SK-N-SH treated with all-trans-retinoic acid at 6 μM for 48 hours (cell line): ENCODE measurements at regions not wholly inside any gene's neighbourhood (a gene's known extent, or its start where the extent isn't known, plus 50 kb on each side); places are given as distances from the start of the nearest gene placed in this dataset.

Source experiments
- ATAC-seq: fragments of 200-7000 bp; cut with Tn5 transposase; 3 replicates; pipeline ENCODE4 v1.9.1; 2020; ENCODE audit warnings: mild to moderate bottlenecking, moderate library complexity
- ARNTL ChIP-seq: fragments of 450-650 bp; formaldehyde crosslinking; IDR thresholded peaks from 2 replicates; pipeline ENCODE4 v1.5.0; 2020; ENCODE audit warnings: low read depth, mild to moderate bottlenecking, moderate library complexity, borderline replicate concordance
- BACH2 ChIP-seq: fragments of 250-450 bp; sonication (Bioruptor Pico); IDR thresholded peaks from 2 replicates; pipeline ENCODE4 v1.9.0; 2021; ENCODE audit warnings: mild to moderate bottlenecking, borderline replicate concordance
- CSDC2 ChIP-seq: fragments of 250-450 bp; sonication (Bioruptor Pico); IDR thresholded peaks from 2 replicates; pipeline ENCODE4 v1.5.0; 2020; ENCODE audit warnings: mild to moderate bottlenecking, moderate library complexity
- CSRNP3 ChIP-seq: fragments of 250-450 bp; sonication (Bioruptor Pico); IDR thresholded peaks from 2 replicates; pipeline ENCODE4 v1.5.1; 2021; ENCODE audit warnings: mild to moderate bottlenecking, moderate library complexity
- GLIS3 ChIP-seq: fragments of 250-450 bp; sonication (Bioruptor Pico); IDR thresholded peaks from 2 replicates; pipeline ENCODE4 v1.5.0; 2020; ENCODE audit warnings: mild to moderate bottlenecking, moderate library complexity
- ISL1 ChIP-seq: fragments of 250-450 bp; sonication (Bioruptor Pico); IDR thresholded peaks from 2 replicates; pipeline ENCODE4 v2.1.2; 2022; ENCODE audit warnings: mild to moderate bottlenecking, moderate library complexity
- OSR1 ChIP-seq: fragments of 250-450 bp; sonication (Bioruptor Pico); IDR thresholded peaks from 2 replicates; pipeline ENCODE4 v1.8.0; 2022; ENCODE audit warnings: moderate library complexity, mild to moderate bottlenecking, inconsistent platforms
- PPARA ChIP-seq: fragments of 250-450 bp; sonication (Bioruptor Pico); IDR thresholded peaks from 2 replicates; pipeline ENCODE4 v1.5.0; 2020; ENCODE audit warnings: mild to moderate bottlenecking, borderline replicate concordance
- RARB ChIP-seq: fragments of 250-450 bp; sonication (Bioruptor Pico); IDR thresholded peaks from 2 replicates; pipeline ENCODE4 v1.8.0; 2021; ENCODE audit warnings: mild to moderate bottlenecking, moderate library complexity
- TCF4 ChIP-seq: fragments of 250-450 bp; sonication (Bioruptor Pico); IDR thresholded peaks from 2 replicates; pipeline ENCODE4 v1.8.0; 2021; ENCODE audit warnings: mild to moderate bottlenecking, moderate library complexity, borderline replicate concordance
- TOX ChIP-seq: fragments of 250-450 bp; sonication (Bioruptor Pico); IDR thresholded peaks from 2 replicates; pipeline ENCODE4 v1.8.0; 2021; ENCODE audit warnings: mild to moderate bottlenecking, moderate library complexity, borderline replicate concordance
- ZNF565 ChIP-seq: fragments of 450-650 bp; formaldehyde crosslinking; conservative IDR thresholded peaks from 2 replicates; pipeline ENCODE4 v1.5.0; 2020; ENCODE audit warnings: low read depth, mild to moderate bottlenecking, moderate library complexity
- ZNF70 ChIP-seq: fragments of 450-650 bp; formaldehyde crosslinking; IDR thresholded peaks from 2 replicates; pipeline ENCODE4 v1.5.0; 2020; ENCODE audit warnings: mild to moderate bottlenecking, moderate library complexity
- TF ChIP-seq, protein P1 (sequence below): fragments of 250-450 bp; sonication (Bioruptor Pico); IDR thresholded peaks from 2 replicates; pipeline ENCODE4 v1.8.0; 2020; ENCODE audit warnings: mild to moderate bottlenecking, moderate library complexity, borderline replicate concordance
- TF ChIP-seq, protein P2 (sequence below): fragments of 250-450 bp; sonication (Bioruptor Pico); IDR thresholded peaks from 2 replicates; pipeline ENCODE4 v1.5.1; 2020; ENCODE audit warnings: low read depth, mild to moderate bottlenecking, moderate library complexity
- TF ChIP-seq, protein P3 (sequence below): fragments of 250-450 bp; sonication (Bioruptor Pico); IDR thresholded peaks from 2 replicates; pipeline ENCODE4 v1.5.0; 2020; ENCODE audit warnings: mild to moderate bottlenecking, moderate library complexity
- TF ChIP-seq, protein P4 (sequence below): fragments of 250-450 bp; sonication (Bioruptor Pico); IDR thresholded peaks from 2 replicates; pipeline ENCODE4 v1.8.0; 2021; ENCODE audit warnings: low read depth, mild to moderate bottlenecking, moderate library complexity, borderline replicate concordance

- TF ChIP-seq, protein P1, sequence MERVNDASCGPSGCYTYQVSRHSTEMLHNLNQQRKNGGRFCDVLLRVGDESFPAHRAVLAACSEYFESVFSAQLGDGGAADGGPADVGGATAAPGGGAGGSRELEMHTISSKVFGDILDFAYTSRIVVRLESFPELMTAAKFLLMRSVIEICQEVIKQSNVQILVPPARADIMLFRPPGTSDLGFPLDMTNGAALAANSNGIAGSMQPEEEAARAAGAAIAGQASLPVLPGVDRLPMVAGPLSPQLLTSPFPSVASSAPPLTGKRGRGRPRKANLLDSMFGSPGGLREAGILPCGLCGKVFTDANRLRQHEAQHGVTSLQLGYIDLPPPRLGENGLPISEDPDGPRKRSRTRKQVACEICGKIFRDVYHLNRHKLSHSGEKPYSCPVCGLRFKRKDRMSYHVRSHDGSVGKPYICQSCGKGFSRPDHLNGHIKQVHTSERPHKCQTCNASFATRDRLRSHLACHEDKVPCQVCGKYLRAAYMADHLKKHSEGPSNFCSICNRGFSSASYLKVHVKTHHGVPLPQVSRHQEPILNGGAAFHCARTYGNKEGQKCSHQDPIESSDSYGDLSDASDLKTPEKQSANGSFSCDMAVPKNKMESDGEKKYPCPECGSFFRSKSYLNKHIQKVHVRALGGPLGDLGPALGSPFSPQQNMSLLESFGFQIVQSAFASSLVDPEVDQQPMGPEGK (CRISPR knock-in tag) = no peak
- TF ChIP-seq, protein P2, sequence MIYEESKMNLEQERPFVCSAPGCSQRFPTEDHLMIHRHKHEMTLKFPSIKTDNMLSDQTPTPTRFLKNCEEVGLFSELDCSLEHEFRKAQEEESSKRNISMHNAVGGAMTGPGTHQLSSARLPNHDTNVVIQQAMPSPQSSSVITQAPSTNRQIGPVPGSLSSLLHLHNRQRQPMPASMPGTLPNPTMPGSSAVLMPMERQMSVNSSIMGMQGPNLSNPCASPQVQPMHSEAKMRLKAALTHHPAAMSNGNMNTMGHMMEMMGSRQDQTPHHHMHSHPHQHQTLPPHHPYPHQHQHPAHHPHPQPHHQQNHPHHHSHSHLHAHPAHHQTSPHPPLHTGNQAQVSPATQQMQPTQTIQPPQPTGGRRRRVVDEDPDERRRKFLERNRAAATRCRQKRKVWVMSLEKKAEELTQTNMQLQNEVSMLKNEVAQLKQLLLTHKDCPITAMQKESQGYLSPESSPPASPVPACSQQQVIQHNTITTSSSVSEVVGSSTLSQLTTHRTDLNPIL = no peak
- TF ChIP-seq TCF4 = no peak
- no peak for TF ChIP-seq ISL1
- no peak for TF ChIP-seq PPARA (CRISPR knock-in tag)
- no peak for TF ChIP-seq CSRNP3 (CRISPR knock-in tag)
- no peak for TF ChIP-seq RARB (CRISPR knock-in tag)
- no peak for TF ChIP-seq TOX (CRISPR knock-in tag)
- no peak for TF ChIP-seq GLIS3 (CRISPR knock-in tag)
- no peak for TF ChIP-seq ZNF565 (CRISPR knock-in tag)
- no peak for TF ChIP-seq ARNTL (CRISPR knock-in tag)
- no peak for TF ChIP-seq BACH2 (CRISPR knock-in tag)
These were observed 138.3 kb downstream of the JCAD start (continued) for GRCh38 chr10:29921071-29921446.

GRCh38 chr10:29920408-29921070 is 138.8 kb downstream of the JCAD start:
- ATAC-seq = no peak; the same call in 2 of the 3 replicates

More at GRCh38 chr10:29920408-29921070, 138.8 kb downstream of the JCAD start:
- TF ChIP-seq, protein P3, sequence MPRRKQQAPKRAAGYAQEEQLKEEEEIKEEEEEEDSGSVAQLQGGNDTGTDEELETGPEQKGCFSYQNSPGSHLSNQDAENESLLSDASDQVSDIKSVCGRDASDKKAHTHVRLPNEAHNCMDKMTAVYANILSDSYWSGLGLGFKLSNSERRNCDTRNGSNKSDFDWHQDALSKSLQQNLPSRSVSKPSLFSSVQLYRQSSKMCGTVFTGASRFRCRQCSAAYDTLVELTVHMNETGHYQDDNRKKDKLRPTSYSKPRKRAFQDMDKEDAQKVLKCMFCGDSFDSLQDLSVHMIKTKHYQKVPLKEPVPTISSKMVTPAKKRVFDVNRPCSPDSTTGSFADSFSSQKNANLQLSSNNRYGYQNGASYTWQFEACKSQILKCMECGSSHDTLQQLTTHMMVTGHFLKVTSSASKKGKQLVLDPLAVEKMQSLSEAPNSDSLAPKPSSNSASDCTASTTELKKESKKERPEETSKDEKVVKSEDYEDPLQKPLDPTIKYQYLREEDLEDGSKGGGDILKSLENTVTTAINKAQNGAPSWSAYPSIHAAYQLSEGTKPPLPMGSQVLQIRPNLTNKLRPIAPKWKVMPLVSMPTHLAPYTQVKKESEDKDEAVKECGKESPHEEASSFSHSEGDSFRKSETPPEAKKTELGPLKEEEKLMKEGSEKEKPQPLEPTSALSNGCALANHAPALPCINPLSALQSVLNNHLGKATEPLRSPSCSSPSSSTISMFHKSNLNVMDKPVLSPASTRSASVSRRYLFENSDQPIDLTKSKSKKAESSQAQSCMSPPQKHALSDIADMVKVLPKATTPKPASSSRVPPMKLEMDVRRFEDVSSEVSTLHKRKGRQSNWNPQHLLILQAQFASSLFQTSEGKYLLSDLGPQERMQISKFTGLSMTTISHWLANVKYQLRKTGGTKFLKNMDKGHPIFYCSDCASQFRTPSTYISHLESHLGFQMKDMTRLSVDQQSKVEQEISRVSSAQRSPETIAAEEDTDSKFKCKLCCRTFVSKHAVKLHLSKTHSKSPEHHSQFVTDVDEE (CRISPR knock-in tag) = no peak
- TF ChIP-seq, protein P2 = no peak
- TF ChIP-seq RARB (CRISPR knock-in tag) (no peak), CSDC2 (CRISPR knock-in tag) (no peak), ZNF70 (no peak), PPARA (CRISPR knock-in tag) (no peak), OSR1 (no peak), TCF4 (no peak), ARNTL (CRISPR knock-in tag) (no peak), BACH2 (CRISPR knock-in tag) (no peak)
- TF ChIP-seq, protein P1 (CRISPR knock-in tag) = no peak
- TF ChIP-seq, protein P4, sequence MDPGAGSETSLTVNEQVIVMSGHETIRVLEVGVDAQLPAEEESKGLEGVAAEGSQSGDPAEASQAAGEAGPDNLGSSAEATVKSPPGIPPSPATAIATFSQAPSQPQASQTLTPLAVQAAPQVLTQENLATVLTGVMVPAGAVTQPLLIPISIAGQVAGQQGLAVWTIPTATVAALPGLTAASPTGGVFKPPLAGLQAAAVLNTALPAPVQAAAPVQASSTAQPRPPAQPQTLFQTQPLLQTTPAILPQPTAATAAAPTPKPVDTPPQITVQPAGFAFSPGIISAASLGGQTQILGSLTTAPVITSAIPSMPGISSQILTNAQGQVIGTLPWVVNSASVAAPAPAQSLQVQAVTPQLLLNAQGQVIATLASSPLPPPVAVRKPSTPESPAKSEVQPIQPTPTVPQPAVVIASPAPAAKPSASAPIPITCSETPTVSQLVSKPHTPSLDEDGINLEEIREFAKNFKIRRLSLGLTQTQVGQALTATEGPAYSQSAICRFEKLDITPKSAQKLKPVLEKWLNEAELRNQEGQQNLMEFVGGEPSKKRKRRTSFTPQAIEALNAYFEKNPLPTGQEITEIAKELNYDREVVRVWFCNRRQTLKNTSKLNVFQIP (CRISPR knock-in tag) = no peak
